ENCODE measurements at regions not wholly inside any gene's neighbourhood (a gene's known extent, or its start where the extent isn't known, plus 50 kb on each side); places are given as distances from the start of the nearest gene placed in this dataset.

- no peak for TF ChIP-seq CTCF (IDR thresholded peaks at IDR 0.05; ENCODE audit: low read depth, low read length, missing input control)
- TF ChIP-seq EGR1 (IDR thresholded peaks at IDR 0.05; ENCODE audit: low read depth in 2 of 2), result no peak
- no peak for TF ChIP-seq JUND (IDR thresholded peaks at IDR 0.05)
- no peak for TF ChIP-seq GABPA (IDR thresholded peaks at IDR 0.05 in 1 of 2, conservative IDR thresholded peaks at IDR 0.05 in 1 of 2)
Measured at GRCh38 chr7:13265271-13265670, 577.8 kb downstream of the ARL4A start.

All from liver (tissue), 3 donors.